C4-2B (cell line): ENCODE measurements at regions not wholly inside any gene's neighbourhood (a gene's known extent, or its start where the extent isn't known, plus 50 kb on each side); places are given as distances from the start of the nearest gene placed in this dataset.

ENCODE experiments used
- CTCF ChIP-seq: fragments of 450-650 bp; conservative IDR thresholded peaks from 2 replicates; pipeline ENCODE4 v1.5.1; 2017; ENCODE audit warnings: mild to moderate bottlenecking
- ZFX ChIP-seq: fragments of 450-650 bp; IDR thresholded peaks from 2 replicates; pipeline ENCODE4 v1.6.1; 2017

- no peak for TF ChIP-seq CTCF
- TF ChIP-seq ZFX = no peak
Measured at GRCh38 chr12:39102474-39103209, 197.3 kb upstream of the CPNE8 start.
